ENCODE measurements at regions not wholly inside any gene's neighbourhood (a gene's known extent, or its start where the extent isn't known, plus 50 kb on each side); places are given as distances from the start of the nearest gene placed in this dataset.

DNA sequence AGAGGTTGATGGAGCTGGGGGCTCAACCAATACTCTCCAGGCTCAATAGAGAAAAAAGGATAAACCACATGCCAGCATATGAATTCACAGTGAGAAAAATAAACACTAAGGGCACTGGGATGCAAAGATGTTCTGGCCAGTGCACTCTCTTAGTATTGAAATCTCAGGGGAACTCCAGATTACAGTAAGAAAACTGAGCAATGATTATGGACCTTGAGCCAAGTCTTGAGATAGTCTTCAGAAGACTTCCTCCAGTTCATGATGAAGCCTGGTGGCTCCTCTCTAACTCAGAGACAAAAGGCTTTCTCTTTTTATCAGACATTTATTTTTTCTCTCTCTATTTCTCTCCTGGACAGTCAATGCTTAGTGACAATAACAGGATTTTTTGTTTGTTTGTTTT lies 139.8 kb upstream of the SPEF2 start:
- no peak for DNase-seq

DNA sequence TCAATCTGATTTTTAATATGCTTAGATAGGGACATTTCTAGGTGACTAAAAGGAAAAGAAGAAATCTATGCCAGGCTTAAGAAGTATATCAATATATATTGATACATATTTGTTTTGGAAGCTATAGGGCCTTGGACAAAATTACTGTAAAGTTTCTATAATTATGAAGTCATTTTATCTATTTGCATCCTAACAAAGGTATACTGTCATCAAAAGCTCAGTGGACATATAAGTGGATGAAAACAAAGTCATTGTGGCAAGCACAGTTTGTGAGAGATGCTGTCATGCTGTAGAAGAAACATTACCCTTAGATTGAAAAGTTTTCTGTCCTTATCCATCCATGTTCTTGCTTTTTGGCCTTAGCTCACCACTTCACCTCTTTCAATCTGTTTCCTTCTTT lies 140.3 kb upstream of the SPEF2 start:
- no peak for DNase-seq

DNA sequence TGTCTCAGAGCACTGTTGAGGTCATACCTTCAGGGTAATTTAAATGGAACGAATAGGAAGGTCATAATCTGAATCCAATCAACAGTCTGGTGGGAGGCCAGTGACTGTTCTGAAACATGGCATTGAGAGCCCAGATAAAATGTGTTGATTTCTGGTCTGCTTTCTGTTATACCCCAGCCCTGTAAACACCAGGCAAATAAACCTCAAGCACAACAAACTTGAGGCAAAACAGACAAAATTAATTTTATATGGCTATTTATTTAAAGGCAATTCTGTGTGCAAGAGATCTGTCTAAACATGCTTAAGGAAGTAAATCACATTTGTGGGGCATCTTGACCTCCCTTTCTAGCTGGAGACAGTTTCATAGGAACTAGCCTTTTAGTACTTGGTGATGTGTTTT lies 140.9 kb upstream of the SPEF2 start:
- no peak for DNase-seq

DNA sequence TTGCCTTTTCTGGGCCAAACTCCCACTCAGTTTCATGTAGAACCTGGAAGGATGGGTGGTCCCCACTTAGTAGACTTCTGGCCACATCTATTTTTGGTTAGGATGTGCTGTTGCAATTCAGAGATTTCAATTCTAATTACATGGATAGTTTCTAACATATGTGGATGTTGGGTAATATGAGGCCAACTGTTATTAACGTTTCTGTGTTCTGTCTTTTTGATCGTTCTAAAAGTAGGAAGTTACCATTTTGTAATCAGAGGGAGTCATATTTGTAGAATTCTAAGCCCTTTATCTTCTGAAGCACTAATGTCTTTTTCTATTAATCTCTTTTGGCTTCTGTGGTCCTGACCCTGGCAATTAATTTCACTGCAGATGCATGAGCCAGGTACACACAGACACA lies 141.6 kb upstream of the SPEF2 start:
- no peak for DNase-seq

DNA sequence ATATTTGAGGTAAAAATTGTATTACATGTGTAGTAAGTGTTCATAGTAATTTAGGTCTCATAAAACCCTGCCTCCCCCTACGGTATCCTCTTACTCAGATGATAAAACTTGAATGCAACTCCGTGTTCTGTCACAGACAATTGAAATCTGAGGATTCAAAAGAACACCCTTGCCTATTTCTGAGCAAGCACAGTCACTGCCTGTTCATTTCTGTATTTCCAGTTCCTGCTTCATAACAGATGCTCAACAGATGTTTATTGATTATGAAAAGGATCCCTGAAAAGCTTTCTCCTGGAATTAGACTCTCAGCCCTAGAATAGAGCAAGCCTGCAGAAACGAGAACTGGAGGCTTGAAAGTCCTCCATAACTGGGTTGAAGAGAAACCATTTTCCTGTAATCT lies 144.1 kb upstream of the SPEF2 start:
- DNase-seq: no peak

DNA sequence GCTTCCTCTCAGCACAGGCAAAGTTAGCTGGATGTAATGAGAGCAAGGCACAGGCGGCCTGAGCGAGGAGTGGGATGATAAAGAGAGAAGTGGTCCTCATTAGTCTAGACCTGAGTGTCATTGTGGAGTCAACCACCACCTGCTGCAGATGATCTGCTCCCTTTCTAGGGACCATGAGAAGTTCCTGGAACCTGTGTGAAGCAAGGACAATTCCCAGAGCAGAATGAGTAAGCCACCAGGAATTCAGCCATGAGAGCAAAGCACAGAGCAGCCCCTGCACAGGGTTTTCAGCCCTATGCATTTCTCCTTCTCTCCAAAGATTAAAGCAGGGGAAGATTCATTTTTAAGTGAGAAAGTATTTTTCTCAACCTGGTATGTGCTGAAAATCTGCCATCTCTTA lies 146.8 kb upstream of the SPEF2 start:
- DNase-seq: no peak

DNA sequence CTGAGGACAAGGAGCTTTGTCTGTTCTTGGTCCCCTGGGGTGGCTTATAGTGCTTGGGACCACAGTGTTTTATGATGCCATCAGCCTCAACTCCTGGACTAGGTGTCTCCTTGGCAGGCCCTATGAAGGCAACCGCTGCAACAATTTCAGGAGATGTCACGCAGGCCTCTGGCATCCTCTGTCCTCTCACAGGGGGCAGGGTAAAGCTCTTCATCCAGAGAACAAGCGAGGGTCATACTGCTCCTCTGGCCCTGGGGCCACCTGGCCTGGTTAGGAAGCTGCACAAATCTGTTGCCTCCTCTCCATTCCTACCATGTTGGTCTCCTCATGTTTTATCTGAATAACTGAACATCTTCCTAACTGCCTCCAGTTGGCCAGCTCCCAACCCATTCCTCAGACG lies 148.9 kb upstream of the SPEF2 start:
- DNase-seq: no peak

DNA sequence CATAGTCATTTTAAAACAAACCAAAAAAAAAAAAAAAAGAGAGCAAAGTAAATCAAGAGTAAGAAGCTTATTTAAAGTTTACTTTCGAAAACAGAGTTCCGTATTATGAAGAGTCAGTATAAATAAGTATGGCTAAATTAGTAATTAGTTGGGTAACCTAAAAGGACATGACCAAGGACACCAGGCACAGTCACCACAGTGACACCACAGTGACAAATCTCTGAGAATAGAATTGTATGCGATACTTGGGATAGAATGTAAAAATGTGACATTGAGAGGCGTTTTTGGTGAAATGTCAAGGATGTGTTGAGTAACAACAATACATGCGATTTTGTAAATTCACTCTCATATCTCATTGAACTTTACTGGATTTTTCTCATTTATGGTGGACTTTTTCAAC lies 150.9 kb upstream of the SPEF2 start:
- DNase-seq: no peak

DNA sequence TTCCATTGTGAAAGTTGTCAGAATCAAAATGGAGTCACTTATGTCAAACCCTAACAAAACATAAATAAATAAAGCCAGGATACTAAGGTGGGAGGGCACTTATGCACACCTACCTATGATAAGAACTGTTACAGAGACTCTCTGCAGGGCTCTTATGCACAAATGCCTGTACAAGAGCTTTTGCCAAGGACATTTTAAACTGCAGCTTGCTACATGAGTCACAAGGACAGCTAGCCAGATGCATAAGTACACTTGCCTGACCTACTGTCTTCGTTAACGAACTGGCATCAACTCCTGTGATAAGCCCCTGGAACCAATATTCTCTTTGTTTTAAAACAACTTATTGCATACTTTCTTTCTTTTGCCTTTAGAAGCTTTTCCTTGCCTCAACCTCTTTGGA lies 152.9 kb upstream of the SPEF2 start:
- no peak for DNase-seq

DNA sequence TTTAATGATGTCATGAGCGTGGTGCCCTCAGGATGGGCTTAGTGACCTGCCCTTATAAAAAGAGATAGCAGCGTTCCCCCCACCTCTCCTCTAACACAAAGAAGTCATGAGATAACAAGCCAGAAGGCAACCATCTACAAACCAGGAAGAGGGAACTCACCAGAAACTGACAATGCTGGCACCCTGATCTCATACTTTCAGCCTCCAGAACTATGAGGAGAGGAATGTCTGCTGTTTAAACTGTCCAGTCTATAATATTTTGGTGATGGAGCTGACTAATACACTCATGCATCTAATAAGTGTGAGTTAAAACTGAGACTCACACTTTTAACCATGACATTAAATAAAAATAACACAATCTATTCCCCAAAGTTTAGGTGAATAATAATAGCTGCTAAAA lies 156.1 kb upstream of the SPEF2 start:
- no peak for DNase-seq

DNA sequence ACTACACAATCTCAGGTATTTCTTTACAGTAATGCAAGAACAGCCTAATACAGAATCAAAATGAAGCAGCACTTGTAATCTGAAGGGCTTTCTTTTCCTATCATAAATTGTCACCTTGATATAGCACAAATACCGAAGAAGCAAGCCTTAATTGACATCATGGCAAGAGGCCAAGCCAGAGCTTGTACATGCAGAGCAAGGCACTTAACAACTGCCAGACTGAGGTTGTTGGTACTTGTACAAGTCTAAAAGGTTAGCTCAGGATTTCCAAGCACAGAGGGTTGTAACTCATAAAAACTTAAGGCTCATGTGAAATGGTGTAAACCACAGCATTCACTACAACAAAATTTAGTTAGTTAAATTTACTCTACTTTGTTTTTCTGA lies 158.8 kb upstream of the SPEF2 start:
- no peak for DNase-seq

DNA sequence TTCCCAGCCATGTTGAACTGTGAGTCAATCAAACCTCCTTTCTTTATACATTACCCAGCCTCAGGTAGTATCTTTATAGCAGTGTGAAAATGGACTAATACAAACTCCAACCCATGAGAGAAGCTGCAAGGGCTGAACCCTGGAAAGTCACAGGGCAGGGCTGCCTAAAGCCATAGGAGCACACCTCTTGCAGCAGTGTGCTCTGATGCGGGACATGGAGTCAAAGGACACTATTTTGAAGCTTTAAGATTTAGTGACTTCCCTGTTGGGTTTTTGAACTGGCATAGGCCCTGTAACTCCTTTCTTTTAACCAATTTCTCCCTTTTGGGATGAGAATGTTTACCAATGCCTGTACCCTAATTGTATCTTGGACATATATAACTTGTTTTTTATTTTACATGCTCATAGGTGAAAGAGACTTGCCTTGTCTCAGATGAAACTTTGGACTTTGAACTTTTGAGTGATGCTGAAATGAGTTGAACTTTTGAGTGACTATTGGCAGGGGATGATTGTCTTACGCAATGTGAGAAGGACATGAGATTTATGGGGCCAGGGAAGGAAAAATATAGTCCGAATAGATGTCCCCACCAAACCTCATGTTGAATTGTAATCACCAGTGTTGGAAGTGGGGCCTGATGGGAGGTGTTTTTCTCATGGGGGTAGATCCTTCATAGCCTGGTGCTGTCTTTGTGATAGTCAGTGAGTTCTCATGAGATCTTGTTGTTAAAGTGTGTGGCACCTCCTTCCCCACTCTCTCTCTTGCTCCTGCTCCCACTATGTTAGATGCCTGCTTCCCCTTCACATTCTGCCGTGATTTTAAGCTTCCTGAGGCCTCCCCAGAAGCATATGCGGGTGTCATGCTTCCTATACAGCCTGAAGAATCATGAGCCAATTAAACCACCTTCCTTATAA lies 159.5 kb upstream of the SPEF2 start:
- DNase-seq: no peak

DNA sequence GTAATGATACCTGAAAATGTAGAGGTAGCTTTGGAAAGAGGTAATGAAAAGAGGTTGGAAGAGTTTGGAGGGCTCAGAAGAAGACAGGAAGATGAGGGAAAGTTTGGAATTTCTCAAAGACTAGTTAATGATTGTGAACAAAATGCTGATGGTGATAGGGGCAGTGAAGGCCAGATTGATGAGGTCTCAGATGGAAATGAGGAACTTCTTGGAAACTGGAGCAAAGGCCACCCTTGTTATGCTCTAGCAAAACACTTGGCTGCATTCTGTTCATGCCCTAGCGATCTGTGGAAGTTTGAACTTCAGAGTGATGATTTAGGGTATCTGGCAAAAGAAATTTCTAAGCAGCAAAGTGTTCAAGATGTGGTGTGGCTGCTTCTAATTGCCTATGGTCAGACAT lies 161.2 kb upstream of the SPEF2 start:
- DNase-seq: no peak

DNA sequence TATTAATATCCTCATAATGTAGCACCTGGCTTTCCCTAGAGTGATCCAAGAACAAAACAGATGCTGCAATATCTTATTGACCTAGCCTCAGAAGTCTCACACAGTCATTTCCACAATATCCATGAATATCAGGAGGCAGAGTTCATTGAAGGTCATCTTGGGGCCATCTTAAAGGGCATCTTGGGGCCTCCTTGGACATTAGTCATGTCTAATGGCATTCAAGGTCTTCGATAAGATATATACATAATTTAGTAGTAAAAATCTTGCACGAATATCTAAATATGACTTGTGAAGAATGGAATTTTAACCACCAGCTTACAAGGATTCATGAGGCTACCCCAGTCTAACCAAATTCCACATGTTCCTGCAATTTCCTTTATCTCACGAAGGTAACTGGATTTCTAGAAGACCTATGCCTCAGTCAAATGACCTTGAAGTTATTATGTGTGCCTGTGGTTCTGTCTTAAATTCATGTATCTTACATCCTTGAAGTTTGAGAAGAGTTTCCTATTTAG lies 163.6 kb upstream of the SPEF2 start:
- no peak for DNase-seq

DNA sequence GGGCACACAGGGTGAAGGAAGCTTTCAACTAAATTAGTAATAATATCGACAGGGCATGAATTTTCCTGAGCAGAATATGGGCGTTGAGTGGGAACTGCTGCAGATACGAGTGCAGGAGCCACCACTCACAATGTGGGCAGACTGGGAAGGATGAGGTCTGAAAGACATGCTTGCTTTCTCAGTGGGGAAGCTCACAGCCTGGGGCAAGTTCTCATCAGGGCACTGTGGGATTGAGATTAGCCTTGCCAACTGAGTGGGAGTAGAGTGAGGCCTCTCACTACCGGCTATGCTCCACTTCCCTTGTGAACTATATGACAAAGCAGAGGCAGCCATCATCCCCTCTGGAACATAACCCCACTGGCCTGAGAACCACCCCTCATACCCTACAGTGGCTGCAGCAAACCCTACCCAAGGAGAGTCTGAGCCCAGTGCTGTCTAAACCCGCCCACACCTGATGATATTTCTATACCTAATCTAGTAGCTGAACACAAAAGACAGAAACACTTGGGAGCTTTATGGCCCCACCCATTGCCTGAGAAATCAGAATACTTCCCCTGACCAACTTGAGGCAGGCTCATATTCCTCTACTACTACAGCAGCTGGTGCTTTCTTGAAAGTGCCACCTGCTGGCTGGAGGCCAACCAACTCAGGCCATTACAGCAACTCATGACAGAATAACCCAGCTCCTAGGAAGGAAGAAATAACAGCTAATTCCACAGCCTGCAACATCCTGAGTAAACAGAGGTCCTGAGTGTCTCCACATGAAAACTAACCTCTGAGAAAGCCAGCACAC lies 173.7 kb upstream of the SPEF2 start:
- no peak for DNase-seq

DNA sequence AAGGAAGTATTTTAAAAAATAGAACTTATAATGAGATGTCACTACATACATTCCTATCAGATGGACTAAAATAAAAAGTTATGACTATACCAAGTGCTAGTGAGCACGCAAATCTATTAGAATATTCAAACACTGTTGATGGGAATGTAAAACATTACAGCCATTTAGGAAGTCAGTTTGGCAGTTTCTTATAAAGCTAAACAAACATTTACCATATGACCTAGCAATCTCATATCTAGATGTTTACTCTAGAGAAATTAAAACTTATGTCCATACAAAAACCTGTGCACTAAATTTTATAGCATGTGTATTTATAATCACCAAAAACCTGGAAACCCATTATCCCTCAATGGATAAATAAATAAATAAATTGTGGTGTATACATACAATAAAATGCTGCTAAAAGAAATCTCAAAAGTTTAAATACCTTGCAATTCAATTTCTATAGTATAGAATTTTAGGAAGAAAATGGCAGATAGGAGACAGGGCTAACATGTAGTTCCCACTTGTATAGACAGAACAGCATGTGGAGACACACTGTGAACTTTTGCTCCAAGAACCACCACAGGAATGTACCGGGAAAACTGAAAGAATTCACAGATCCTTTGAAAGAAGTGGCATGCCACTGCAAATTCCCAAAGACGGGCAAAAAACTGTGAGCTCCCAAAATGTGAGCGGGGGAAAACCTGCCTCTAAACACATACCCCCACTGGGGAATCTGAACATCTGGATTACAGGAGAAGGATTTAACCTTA lies 174.6 kb upstream of the SPEF2 start:
- no peak for DNase-seq

DNA sequence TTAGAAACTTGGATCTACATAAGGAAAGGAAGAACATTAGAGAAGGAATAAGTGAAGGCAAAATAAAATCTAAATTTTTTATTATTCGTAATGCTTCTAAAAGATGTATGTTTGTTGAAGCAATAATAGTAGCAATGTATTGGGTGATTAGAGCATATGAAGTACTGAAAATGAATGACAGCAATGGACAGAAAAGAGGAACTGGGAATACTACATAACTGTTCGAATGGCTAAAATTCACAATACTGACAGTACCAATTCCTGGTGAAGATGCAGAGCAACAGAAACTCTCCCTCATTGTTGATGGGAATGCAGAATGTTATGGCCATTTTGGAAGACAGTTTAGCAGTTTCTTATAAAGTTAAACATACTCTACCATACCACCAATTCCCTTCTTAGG lies 177.3 kb upstream of the SPEF2 start:
- no peak for DNase-seq

DNA sequence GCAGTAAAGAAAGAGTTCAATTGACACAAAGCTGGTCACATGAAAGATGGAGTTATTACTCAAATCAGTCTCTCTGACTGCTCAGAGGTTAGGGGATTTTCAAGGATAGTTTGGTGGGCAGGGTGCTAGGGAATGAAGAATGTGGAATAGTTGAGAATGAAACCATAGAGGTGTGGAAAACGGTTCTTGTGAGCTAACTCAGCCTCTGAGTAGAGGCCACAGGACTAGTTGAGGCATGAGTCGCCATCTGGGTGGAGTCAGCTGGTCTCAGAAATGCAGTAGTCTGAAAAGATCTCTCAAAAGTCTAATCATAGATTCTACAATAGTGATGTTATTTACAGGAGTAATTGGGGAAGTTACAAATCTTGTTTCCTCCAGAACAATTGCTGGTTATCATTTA lies 178.9 kb upstream of the SPEF2 start:
- no peak for DNase-seq

DNA sequence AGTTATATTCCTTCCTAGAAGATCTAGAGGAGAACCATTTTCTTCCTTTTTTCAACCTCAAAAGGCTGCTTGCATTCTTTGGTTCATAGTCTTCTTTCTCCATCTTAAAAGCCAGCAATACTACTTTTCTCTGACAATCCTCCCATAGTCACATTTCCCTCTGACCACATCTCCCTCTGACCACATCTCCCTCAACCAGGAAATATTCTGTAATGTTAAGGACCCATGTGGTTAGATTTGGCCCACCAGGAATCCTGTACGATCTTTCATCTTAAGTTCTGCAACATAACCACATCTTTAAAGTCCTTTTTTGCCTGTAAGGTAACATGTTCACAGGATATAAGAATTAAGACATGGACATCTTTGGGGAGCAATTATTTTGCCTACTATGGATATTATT lies 179.4 kb upstream of the SPEF2 start:
- no peak for DNase-seq

DNA sequence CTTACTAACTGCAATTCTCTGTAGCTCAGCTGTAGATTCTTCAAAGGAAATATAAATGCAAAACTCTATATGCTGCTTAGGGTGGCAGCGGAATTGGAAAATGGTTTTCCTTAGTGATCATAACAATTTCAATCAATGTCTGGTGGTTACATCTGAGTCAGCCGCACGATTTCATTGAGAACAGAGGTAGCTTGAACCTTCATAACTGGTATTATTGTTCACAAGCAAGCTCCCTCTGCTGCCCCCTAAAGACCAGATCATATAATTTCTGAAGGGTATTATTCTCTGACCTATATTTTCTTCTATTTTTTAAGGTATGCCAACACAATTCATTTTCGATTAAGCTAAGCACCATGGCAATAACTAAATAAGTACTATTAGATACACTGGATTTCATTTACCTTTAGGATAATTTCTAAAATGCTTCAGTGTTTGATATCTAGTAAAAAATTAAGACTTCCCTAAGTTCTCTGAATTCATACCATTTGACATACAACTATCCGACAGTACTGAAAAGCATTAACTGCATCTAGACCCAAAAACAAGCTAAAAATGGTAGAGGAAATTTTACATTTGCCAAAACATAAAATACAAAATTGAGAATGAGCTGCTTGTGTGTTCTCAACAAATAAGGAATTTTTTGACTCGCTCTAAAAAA lies 181.1 kb upstream of the SPEF2 start:
- peak in 1 of 2 donors; percentile 9 for DNase-seq

DNA sequence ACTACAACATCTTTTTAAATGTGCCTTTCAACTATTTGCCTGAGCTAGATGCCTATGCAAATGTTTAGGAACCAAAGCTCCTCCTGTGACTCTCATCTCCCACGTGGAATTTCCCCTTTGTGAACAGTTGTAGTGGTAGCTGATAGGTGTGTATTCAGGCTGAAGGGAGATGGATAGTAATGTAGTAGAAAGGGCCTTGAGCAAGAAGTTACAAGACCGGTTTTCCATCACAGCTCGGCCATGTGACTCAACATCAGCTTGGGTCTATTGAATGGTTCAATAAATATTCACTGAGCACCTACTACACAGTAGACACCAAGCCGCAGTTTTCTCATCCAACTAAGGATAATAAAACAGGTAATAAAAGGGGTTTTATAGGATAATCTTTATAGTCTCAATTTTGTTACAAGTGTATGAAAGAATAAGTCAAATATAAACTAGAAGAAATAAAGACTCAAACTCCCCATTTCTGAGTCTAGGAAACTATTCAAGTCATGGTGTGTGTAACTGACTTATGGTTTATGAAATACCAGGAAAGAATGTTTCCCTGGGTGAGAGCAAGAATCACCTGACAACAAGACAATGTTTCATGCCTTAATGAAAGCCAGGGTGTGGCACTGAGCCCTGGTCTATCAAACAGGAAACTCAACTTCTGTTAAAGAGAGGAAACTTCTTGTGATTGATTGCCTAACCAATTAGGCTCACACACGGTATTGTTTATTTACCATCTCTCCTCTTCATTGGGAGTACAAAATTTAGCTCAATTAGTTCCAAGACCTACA lies 187.1 kb upstream of the SPEF2 start:
- DNase-seq: no peak

DNA sequence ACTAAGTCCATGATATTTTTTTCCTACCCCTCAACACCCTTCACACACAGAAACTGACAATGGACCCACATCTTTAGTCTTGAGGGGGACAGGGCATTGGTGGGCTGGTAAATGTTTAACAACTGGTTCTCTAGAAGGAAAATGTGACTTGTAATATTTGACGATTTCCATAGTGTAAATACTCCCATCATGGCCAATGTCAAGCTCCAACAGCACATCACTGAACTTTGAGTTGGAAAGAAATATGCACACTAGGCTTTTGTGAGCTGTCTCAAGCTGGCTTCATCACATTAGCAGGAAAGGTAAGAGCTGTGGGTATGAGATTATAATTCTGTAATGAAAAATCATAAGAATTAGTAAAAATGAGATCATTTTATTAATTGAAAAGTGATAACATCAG lies 189.9 kb upstream of the PRLR start:
- no peak for DNase-seq

All from CD4-positive, alpha-beta T cell treated with Interferon alpha-2 for 1 hour (primary cell).